ENCODE measurements at regions not wholly inside any gene's neighbourhood (a gene's known extent, or its start where the extent isn't known, plus 50 kb on each side); places are given as distances from the start of the nearest gene placed in this dataset.

DNA sequence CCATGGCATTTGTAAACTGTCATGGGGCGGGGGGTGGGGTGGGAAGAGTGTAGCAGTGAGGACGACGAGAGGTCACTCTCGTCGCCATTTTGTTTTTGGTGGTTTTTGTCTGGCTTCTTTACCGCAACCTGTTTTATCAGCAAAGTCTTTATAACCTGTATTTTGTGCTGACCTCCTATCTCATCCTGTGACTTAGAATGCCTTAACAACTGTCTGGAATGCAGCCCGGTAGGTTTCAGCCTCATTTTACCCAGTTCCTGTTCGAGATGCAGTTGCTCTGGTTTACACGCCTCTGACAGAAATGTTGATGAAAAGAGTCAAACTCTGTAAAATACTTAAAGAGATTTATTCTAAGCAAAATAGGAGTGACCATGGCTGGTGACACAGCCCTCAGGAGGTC, 852.0 kb downstream of the DACH1 start:
- TF ChIP-seq, protein P1, sequence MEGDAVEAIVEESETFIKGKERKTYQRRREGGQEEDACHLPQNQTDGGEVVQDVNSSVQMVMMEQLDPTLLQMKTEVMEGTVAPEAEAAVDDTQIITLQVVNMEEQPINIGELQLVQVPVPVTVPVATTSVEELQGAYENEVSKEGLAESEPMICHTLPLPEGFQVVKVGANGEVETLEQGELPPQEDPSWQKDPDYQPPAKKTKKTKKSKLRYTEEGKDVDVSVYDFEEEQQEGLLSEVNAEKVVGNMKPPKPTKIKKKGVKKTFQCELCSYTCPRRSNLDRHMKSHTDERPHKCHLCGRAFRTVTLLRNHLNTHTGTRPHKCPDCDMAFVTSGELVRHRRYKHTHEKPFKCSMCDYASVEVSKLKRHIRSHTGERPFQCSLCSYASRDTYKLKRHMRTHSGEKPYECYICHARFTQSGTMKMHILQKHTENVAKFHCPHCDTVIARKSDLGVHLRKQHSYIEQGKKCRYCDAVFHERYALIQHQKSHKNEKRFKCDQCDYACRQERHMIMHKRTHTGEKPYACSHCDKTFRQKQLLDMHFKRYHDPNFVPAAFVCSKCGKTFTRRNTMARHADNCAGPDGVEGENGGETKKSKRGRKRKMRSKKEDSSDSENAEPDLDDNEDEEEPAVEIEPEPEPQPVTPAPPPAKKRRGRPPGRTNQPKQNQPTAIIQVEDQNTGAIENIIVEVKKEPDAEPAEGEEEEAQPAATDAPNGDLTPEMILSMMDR (IDR thresholded peaks at IDR 0.05), result no peak
- no peak for TF ChIP-seq POLR2A (IDR thresholded peaks at IDR 0.05)
